ENCODE measurements at regions not wholly inside any gene's neighbourhood (a gene's known extent, or its start where the extent isn't known, plus 50 kb on each side); places are given as distances from the start of the nearest gene placed in this dataset.

- Histone ChIP-seq H3K36me3 (ENCODE audit: low read depth) (no peaks in the 10 kb centered on the region), H3K79me2 (ENCODE audit: insufficient read depth) (no peaks in the 10 kb centered on the region), H3K4me3 (no peak overlapping the region), H3K27ac (no peak overlapping the region), H2AFZ (no peak overlapping the region), H4K20me1 (ENCODE audit: insufficient read depth) (no peaks in the 10 kb centered on the region), H3F3A (ENCODE audit: insufficient read depth) (no peaks in the 10 kb centered on the region), H3K4me2 (ENCODE audit: unreplicated experiment) (no peak overlapping the region), H3K27me3 (replicated peaks; ENCODE audit: insufficient read depth) (no peaks in the 10 kb centered on the region), H3K4me1 (ENCODE audit: insufficient read depth) (no peaks in the 10 kb centered on the region), H3K9ac (no peak overlapping the region), H3K9me2 (ENCODE audit: insufficient read depth) (no peaks in the 10 kb centered on the region), H3K9me3 (ENCODE audit: low read depth) (no peaks in the 10 kb centered on the region)
- TF ChIP-seq EZH2 (IDR thresholded peaks at IDR 0.05; ENCODE audit: insufficient read depth, poor library complexity, severe bottlenecking) (no peak), EZH2phosphoT487 (IDR thresholded peaks at IDR 0.05; ENCODE audit: insufficient read depth, low read depth) (no peak)
- in situ Hi-C loops (cut with MboI) = no loop called here
- DNase-seq = no peak
- 50 to 53% methylated on average over 17 of the region's 17 CpGs for WGBS, 2 experiments (ENCODE audit: low coverage in 1 of 2, low lambda C conversion rate in 2 of 2, missing lambda C conversion rate in 2 of 2)
These were observed 307.5 kb upstream of the IRX2 start for GRCh38 chr5:3058942-3059341.

DNA sequence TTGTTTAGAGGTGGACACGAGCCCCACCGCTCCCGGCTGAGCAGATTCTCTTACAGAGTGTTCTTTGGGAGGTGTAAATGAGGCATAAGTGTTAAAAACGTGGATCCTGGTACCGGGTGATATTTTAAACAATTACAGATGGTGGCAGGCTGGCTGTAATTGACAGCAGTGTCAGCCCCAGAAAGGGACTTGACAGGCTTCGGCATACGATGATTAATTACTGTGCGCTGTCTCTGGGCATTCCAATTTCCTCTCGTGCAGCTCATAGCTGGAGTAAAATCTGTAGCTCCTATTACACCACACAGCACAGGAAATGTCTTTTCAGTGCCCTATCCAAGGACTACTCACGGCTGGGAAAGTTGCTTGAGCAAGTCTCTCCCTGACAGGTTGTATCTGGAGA lies 305.4 kb upstream of the IRX2 start:
- Histone ChIP-seq H3K4me3 (no peak overlapping the region), H3K27ac (no peak overlapping the region), H3K9me2 (ENCODE audit: insufficient read depth) (no peaks in the 10 kb centered on the region), H2AFZ (no peak overlapping the region), H4K20me1 (ENCODE audit: insufficient read depth) (no peaks in the 10 kb centered on the region), H3K4me1 (ENCODE audit: insufficient read depth) (no peaks in the 10 kb centered on the region), H3K36me3 (ENCODE audit: low read depth) (no peaks in the 10 kb centered on the region), H3F3A (ENCODE audit: insufficient read depth) (no peaks in the 10 kb centered on the region), H3K4me2 (ENCODE audit: unreplicated experiment) (no peak overlapping the region), H3K9ac (no peak overlapping the region), H3K27me3 (replicated peaks; ENCODE audit: insufficient read depth) (no peaks in the 10 kb centered on the region), H3K9me3 (ENCODE audit: low read depth) (no peaks in the 10 kb centered on the region), H3K79me2 (ENCODE audit: insufficient read depth) (no peaks in the 10 kb centered on the region)
- DNase-seq = no peak
- in situ Hi-C loops (cut with MboI) = no loop called here
- TF ChIP-seq EZH2 (IDR thresholded peaks at IDR 0.05; ENCODE audit: insufficient read depth, poor library complexity, severe bottlenecking) = no peak
- 6% methylated on average over 10 of the region's 10 CpGs for WGBS, 2 experiments (ENCODE audit: low coverage in 1 of 2, low lambda C conversion rate in 2 of 2, missing lambda C conversion rate in 2 of 2)

GRCh38 chr5:3051400-3051799 lies 299.9 kb upstream of the IRX2 start:
- H4K20me1 ChIP-seq (ENCODE audit: insufficient read depth) = no peaks in the 10 kb centered on the region
- no peak overlapping the region for H3K4me3 ChIP-seq
- no peak overlapping the region for H3K9ac ChIP-seq
- H3K4me1 ChIP-seq (ENCODE audit: insufficient read depth) = no peaks in the 10 kb centered on the region
- WGBS, 2 experiments (ENCODE audit: low coverage in 1 of 2, low lambda C conversion rate in 2 of 2, missing lambda C conversion rate in 2 of 2) = 52 to 53% methylated on average over 14 to 16 of the region's 16 CpGs
- no peak for DNase-seq
- no peaks in the 10 kb centered on the region for H3K36me3 ChIP-seq (ENCODE audit: low read depth)
- no peaks in the 10 kb centered on the region for H3K9me2 ChIP-seq (ENCODE audit: insufficient read depth)
- H3F3A ChIP-seq (ENCODE audit: insufficient read depth) = no peaks in the 10 kb centered on the region
- no peak overlapping the region for H2AFZ ChIP-seq
- H3K4me2 ChIP-seq (ENCODE audit: unreplicated experiment) = no peak overlapping the region
- H3K27me3 ChIP-seq (replicated peaks; ENCODE audit: insufficient read depth) = no peaks in the 10 kb centered on the region
- in situ Hi-C loops (cut with MboI) = no loop called here
- H3K27ac ChIP-seq = no peak overlapping the region
- H3K79me2 ChIP-seq (ENCODE audit: insufficient read depth) = no peaks in the 10 kb centered on the region
- no peaks in the 10 kb centered on the region for H3K9me3 ChIP-seq (ENCODE audit: low read depth)
- no peak for TF ChIP-seq EZH2 (IDR thresholded peaks at IDR 0.05; ENCODE audit: insufficient read depth, poor library complexity, severe bottlenecking)

DNA sequence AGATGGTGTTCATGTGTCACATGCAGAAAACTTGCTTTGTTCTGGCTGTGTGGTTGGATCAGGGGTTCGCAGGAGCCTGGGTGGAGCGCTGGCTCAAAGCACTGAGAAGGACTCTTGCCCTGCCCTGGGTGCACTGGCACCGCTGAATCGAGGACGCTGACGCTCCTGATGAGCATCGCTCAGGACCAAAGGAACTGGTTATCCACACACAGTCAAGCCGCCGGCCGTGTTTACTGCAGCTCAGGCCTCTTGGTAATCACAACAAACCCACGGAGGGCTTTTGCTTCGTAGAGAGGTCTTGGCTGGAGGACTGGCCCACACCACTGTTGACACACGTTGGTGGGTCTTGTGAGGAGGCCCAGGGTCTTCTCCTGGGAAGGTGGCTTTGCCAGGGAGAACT lies 299.4 kb upstream of the IRX2 start:
- TF ChIP-seq EZH2 (IDR thresholded peaks at IDR 0.05; ENCODE audit: insufficient read depth, poor library complexity, severe bottlenecking) (no peak), EZH2phosphoT487 (IDR thresholded peaks at IDR 0.05; ENCODE audit: insufficient read depth, low read depth) (no peak)
- 38 to 42% methylated on average over 13 of the region's 13 CpGs for WGBS, 2 experiments (ENCODE audit: low coverage in 1 of 2, low lambda C conversion rate in 2 of 2, missing lambda C conversion rate in 2 of 2)
- no peaks in the 10 kb centered on the region for H3K36me3 ChIP-seq (ENCODE audit: low read depth)

GRCh38 chr5:3049261-3049660 lies 297.8 kb upstream of the IRX2 start:
- Histone ChIP-seq H4K20me1 (ENCODE audit: insufficient read depth) (no peaks in the 10 kb centered on the region), H3K27me3 (replicated peaks; ENCODE audit: insufficient read depth) (no peaks in the 10 kb centered on the region), H3K4me2 (ENCODE audit: unreplicated experiment) (no peak overlapping the region), H3K9me3 (ENCODE audit: low read depth) (no peaks in the 10 kb centered on the region), H3K36me3 (ENCODE audit: low read depth) (no peaks in the 10 kb centered on the region), H3K79me2 (ENCODE audit: insufficient read depth) (no peaks in the 10 kb centered on the region), H3K4me1 (ENCODE audit: insufficient read depth) (no peaks in the 10 kb centered on the region), H3K9me2 (ENCODE audit: insufficient read depth) (no peaks in the 10 kb centered on the region), H2AFZ (no peak overlapping the region), H3K4me3 (no peak overlapping the region), H3K27ac (no peak overlapping the region), H3F3A (ENCODE audit: insufficient read depth) (no peaks in the 10 kb centered on the region), H3K9ac (no peak overlapping the region)
- 28% methylated on average over 11 of the region's 11 CpGs for WGBS, 2 experiments (ENCODE audit: low coverage in 1 of 2, low lambda C conversion rate in 2 of 2, missing lambda C conversion rate in 2 of 2)
- in situ Hi-C loops (cut with MboI) = no loop called here
- DNase-seq = no peak
- TF ChIP-seq EZH2phosphoT487 (IDR thresholded peaks at IDR 0.05; ENCODE audit: insufficient read depth, low read depth) (no peak), EZH2 (IDR thresholded peaks at IDR 0.05; ENCODE audit: insufficient read depth, poor library complexity, severe bottlenecking) (no peak)

More for the DNA sequence above, 299.4 kb upstream of the IRX2 start:
- no peak overlapping the region for H2AFZ ChIP-seq
- H3K79me2 ChIP-seq (ENCODE audit: insufficient read depth) = no peaks in the 10 kb centered on the region
- no peak overlapping the region for H3K4me2 ChIP-seq (ENCODE audit: unreplicated experiment)
- no peaks in the 10 kb centered on the region for H3F3A ChIP-seq (ENCODE audit: insufficient read depth)
- H3K27ac ChIP-seq = no peak overlapping the region
- no peaks in the 10 kb centered on the region for H3K9me2 ChIP-seq (ENCODE audit: insufficient read depth)
- H3K9me3 ChIP-seq (ENCODE audit: low read depth) = no peaks in the 10 kb centered on the region
- H4K20me1 ChIP-seq (ENCODE audit: insufficient read depth) = no peaks in the 10 kb centered on the region
- H3K9ac ChIP-seq = no peak overlapping the region
- H3K4me1 ChIP-seq (ENCODE audit: insufficient read depth) = no peaks in the 10 kb centered on the region
- no peak overlapping the region for H3K4me3 ChIP-seq
- no peak for DNase-seq
- in situ Hi-C loops (cut with MboI) = no loop called here
- no peaks in the 10 kb centered on the region for H3K27me3 ChIP-seq (replicated peaks; ENCODE audit: insufficient read depth)

Data from GM23248 (cell line).